ENCODE measurements at regions not wholly inside any gene's neighbourhood (a gene's known extent, or its start where the extent isn't known, plus 50 kb on each side); places are given as distances from the start of the nearest gene placed in this dataset.

DNA sequence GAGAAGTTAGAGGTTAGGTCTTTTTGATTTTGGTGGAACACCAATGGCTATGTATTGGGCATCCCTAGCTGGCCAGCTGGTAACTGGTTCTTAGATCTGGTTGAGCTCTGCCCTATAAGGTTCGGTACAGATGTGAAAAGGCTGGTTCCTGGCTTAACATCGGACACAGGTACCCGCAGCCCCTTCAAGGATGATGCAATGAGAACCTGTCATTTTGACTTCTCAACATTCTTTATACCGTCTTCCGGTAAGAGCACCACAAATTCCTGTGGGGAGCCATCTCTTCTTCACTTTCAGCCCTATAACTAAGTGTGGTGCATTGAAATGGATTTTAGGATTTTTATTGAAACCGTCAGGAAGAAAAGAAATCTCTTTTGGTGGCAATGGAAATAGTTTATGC lies 222.8 kb downstream of the ADAMTS9 start:
- no peak for DNase-seq (ENCODE audit: low spot score)

GRCh38 chr3:64463981-64464380 lies 223.8 kb downstream of the ADAMTS9 start:
- no peak for DNase-seq (ENCODE audit: low spot score)

GRCh38 chr3:64462203-64462602 lies 225.6 kb downstream of the ADAMTS9 start:
- DNase-seq (ENCODE audit: low spot score), result peak; percentile 78

DNA sequence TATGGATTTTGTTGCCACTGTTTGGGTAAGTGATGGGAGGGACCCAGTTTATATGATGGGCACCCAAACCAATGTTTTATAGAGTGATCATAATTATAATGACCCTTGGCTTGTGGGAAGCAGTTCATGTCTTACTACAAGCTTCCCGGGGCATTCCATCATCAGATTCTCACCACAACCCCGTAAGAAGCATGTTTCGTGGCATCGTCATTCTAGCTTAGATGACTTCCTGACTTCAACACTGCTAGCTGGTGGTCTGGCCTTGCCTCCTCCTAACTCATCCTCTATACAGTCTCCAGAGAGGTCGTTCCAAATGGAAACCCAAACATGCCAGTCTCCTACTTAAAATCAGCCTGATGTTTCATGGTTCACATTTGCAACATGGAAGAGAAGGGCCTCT lies 226.9 kb downstream of the ADAMTS9 start:
- peak; percentile 71 for DNase-seq (ENCODE audit: low spot score)

- no peak for DNase-seq (ENCODE audit: low spot score)
These were observed 227.6 kb downstream of the ADAMTS9 start for GRCh38 chr3:64460141-64460730.

GRCh38 chr3:64459711-64460110 lies 228.1 kb downstream of the ADAMTS9 start:
- peak; percentile 59 for DNase-seq (ENCODE audit: low spot score)

- no peak for DNase-seq (ENCODE audit: low spot score)
These were observed 230.0 kb downstream of the ADAMTS9 start for GRCh38 chr3:64457811-64458210.

DNA sequence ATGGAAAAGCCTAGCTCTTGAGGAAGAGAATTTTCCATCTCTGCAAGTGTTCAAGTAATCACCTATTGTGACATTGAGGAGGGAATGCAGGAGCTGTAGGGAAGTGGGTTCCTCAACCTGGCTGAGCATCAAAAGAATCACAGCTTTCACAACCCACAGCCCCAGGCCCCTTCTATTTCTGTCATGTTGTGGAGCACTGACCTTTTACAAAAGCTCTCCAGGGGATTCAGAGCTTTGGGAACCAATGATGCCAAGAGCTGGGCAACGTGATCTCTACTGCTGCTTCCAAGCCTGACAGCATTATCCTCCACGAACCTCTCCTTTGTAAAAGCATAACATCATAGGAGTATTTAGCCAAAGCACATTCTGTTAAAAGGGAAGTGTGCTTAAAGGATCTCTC lies 231.1 kb downstream of the ADAMTS9 start:
- DNase-seq (ENCODE audit: low spot score), result no peak

- no peak for DNase-seq (ENCODE audit: low spot score)
These were observed 230.1 kb upstream of the PRICKLE2 start for GRCh38 chr3:64455351-64455750.

DNA sequence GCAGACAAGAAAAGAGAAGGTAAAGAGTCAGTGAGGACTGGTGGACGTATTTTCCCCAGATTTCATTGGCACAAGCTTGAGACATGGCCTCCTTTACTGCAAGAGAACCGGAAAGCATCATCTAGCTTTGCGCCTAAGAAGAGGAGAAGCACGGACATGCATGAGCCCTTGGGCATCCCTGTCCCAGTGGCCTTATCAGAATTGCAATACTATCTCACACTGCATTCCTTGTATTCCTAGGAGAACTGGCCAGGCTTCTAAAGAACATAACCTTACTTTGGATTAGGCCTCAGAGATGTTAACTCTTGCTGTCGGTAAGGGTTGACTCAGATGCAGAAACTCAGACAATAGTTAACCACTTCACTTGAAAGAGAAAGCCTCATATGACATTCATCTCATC lies 229.5 kb upstream of the PRICKLE2 start:
- no peak for DNase-seq (ENCODE audit: low spot score)

DNA sequence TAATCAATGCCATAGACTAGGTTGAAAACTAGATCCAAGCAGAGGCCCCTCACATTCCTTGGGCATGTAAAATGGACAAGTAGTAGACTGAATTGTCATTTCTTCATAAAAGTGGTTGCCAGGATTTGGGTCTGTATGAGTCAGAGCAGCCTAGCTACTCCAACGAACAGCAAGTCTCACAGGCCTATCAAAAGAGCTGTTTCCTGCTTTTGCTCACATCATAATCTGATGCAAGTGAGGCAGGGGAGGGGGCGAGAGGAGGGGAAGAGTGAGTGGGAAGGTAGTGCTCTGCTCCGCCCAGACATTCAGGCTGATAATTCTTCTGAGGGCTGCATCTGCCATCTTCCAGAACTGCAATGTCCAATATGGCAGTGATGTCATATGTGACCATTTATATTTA lies 228.9 kb upstream of the PRICKLE2 start:
- peak; percentile 47 for DNase-seq (ENCODE audit: low spot score)

DNA sequence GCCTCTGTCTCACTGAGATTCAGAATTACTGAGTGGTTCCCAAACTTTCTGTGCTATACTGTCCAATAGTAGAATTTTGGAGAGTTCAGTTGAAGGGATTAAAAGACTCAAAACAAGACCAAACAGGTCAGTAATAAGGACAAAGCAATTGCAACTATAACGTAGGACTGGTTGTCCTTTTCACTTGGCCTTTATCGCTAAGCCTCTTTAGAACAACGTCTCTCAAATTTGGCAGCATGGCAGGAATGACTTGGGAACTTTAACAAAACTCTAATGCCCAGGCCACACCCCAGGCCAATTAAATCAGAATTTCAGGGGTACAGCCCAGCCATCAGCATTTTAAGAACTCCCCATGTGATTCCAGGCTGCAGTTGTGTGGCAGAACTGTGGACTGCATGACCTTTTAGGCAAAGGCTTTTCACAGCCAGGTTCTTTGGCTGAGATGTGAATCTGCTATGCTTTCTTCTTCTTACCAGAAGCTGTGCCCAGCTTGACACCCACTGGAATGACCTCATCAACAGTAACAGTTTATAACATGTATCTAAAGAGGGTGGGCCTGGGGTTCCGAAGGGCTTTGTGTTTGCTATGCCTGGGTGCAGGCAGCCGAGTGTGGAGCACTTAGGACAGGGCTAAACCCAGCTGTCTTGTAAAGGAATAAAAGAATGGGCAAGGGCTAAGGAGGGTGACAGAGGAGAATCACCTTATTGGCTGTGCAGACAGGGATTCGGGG lies 226.2 kb upstream of the PRICKLE2 start:
- no peak for DNase-seq (ENCODE audit: low spot score)

DNA sequence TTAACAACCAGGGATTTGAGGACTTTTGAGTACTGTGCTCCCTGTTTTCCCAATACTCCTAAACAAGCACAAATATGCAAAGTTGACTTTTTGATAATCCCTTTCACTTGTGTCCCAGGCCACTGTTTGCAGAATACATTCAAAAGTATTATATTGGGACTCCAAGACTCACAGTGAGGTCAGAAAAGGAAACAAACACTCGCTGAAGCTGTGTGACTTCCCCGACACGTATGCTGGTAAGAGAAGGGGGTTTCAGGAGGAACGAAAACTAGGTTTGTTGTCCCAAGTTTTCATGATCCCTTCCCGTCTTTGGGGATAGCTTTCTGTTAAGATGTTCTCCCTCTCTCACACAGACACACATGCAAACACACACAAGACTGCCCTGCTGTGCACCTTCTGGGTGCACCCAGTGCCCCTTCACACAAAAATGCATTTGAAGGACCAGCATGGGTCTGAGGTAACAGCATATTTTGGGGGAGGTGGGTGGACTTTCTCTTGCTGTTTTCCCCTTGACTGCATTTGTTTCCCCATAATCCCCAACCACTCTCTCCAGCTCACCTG lies 225.2 kb upstream of the PRICKLE2 start:
- no peak for DNase-seq (ENCODE audit: low spot score)

DNA sequence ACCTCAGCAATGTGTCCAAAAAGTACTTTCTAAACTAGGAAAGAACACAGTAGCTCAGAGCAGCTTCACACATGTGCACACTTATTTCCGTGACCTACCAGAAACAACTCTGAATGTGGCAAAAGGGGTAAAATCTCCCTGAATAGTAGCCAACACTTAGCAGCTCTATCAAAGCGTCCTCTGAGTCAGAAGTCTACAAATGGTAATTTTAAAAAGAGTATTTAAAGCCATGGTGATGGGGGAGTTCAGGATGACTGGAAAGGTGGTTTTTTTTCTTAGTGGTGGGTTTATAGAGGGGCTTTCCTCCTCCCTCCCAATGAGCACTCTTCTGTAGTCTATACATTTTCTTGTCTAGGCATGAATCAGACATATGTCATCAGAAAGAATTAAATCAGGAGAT lies 223.8 kb upstream of the PRICKLE2 start:
- no peak for DNase-seq (ENCODE audit: low spot score)

- DNase-seq (ENCODE audit: low spot score), result no peak
These were observed 220.7 kb upstream of the PRICKLE2 start for GRCh38 chr3:64445944-64446300.

- peak; percentile 68 for DNase-seq (ENCODE audit: low spot score)
These were observed 220.1 kb upstream of the PRICKLE2 start for GRCh38 chr3:64445109-64445943.

GRCh38 chr3:64444490-64445108 lies 219.3 kb upstream of the PRICKLE2 start:
- peak; percentile 27 for DNase-seq (ENCODE audit: low spot score)

DNA sequence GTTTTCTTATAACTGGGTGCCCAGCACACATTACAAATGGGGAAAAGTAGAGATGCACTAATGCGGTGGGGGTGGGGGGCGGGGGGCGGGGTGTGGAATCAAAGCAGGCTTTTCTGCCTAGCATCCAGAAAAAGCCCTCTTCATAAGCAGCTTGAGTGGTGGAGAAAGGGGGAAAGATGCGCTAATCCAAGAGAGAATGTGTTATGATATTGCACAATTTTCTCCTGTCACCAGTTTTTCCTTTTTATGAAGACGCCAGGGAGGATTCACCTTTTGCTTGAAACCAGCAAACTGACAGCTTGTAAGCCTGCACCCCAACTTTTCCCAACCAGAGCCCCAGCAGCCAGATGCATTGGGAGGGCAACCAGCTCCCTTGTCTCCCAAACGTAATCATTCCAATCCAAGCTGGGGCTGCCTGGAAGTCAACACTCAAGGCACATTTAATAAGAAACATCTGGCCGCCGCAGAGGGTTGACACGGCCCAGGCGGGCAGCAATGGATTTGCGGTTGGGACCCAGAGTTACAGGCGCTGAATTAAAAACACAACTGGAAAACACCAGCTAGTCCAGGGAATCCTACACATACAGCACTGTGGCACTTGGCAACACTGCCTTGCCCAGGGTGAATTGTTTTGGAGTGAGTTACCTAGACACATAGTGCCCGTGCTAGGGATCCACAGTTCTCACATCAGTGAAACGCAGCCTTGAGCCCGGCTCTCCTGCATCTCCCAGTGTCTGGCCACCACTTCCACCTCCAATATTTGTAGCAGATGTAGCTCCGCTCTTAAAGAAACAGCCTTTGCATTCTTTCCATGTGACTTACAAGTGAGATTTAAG lies 218.5 kb upstream of the PRICKLE2 start:
- DNase-seq (ENCODE audit: low spot score), result peak; percentile 86

GRCh38 chr3:64441861-64442260 lies 216.6 kb upstream of the PRICKLE2 start:
- DNase-seq (ENCODE audit: low spot score), result no peak

DNA sequence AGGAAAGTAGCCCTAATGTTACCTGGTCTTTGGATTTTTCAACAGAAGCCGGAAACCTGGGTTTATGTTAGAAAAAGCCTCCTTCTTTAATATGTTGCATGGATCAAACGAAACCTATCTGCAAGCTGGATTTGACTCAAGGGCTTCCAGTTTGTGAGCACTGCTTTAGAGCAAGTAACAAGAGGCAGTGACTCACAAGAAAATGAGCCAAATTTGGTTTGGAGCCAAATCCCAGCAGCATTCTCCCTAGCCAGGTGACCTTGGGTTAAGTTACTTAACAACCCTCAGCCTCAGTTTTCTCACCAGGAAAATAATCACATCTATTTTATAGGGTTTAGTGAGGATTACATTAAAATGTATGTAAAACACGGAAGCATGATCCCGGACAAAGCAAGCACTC lies 215.2 kb upstream of the PRICKLE2 start:
- peak; percentile 32 for DNase-seq (ENCODE audit: low spot score)

DNA sequence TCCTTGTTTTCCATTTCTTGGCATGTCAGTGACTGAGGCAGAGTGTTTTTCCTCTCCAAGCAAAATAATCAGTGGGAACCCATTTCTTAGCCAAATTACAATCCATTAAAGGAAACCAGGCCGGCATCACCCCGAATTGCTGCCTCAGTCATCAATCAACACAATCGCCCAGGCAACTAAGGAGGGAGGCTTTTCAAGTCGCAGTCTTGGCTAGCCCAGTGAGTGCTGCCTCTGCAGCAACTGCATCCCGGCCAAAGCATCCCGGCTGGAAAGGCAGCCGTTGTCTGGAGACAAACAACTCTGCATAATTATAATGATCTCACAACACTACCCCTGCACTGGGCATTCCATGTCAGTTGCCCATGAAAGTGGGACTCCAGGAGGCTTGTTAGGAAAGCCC lies 213.5 kb upstream of the PRICKLE2 start:
- no peak for DNase-seq (ENCODE audit: low spot score)

DNA sequence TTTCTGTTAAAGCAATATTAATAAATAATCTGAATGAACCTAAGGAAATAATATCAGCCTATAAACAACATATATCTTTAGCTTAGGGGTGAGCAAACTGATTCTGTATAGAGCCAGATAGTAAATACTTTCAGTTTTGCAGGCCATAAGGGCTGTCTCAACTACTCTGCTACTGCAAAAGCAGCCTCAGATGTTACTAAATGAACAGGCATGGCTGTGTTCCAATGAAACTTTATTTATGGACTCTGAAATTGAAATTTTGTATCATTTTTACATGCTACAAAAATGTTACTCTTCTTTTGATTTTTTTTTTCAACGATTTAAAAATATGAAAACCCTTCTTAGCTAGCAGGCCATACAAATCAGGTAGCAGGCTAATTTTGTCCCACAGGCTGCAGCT lies 212.8 kb upstream of the PRICKLE2 start:
- no peak for DNase-seq (ENCODE audit: low spot score)

Data from GM03348 (cell line).